ENCODE measurements at regions not wholly inside any gene's neighbourhood (a gene's known extent, or its start where the extent isn't known, plus 50 kb on each side); places are given as distances from the start of the nearest gene placed in this dataset.

DNA sequence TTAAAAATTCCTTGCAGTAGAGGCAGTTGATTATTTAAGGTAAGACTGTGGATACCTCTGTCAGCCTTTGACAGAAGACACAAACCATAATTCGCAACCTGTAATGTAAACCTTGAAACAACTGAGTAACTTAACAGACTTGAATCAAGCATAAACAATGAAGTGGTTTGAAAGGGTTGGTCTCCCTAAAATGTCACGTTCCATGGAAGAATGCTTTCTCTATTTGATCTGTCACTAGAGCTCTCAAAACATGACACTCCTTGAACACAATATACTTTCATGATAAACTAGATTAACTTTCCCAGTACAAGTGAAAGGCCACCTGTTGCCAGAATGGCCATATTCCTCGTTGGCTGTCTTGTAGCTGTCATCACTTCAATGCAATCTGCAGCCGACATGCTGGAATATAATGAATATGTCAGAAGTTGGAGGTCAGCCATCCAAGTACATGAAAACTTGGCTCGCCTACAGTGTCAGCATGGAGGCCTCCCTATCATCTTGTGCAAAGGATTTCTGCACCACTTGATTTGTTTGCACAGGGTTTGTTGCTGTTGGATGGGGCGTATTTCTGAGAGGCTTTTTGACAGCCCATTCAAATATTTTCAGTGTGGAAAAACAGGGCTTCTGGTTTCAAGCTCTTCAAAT is 228.0 kb downstream of the TLE4 start:
- Histone ChIP-seq H3K36me3 (ENCODE audit: control insufficient read depth, insufficient read depth, low read length) (no peaks in the 10 kb centered on the region), H3K27me3 (ENCODE audit: control insufficient read depth, insufficient read depth, low read length) (no peaks in the 10 kb centered on the region), H3K4me3 (ENCODE audit: low read depth in 2 of 2, low read length in 2 of 2) (no peak overlapping the region), H3K9me3 (ENCODE audit: control insufficient read depth, insufficient read depth, low read depth, low read length) (no peaks in the 10 kb centered on the region), H3K4me1 (ENCODE audit: control insufficient read depth, insufficient read depth, low read length) (no peaks in the 10 kb centered on the region), H3K27ac (ENCODE audit: low read length) (no peak overlapping the region)
- ATAC-seq (no peak), DNase-seq (ENCODE audit: low read depth, low spot score) (no peak)
- in situ Hi-C loops (cut with HindIII; ENCODE audit: low pct_unique_long_range_greater_than_20kb, low sequenced_read_pairs), result no loop called here
- CTCF ChIA-PET, result interaction anchor here (0.6 kb wide), 1 partner anchor 21 kb away, joined by 3 read pairs; no protein-coding TSS in a partner anchor
- TF ChIP-seq SIN3A (IDR thresholded peaks at IDR 0.05; ENCODE audit: borderline replicate concordance, insufficient read depth, low read depth, low read length) (no peak), POLR2AphosphoS5 (IDR thresholded peaks at IDR 0.05; ENCODE audit: low read depth, low read length) (no peak), TCF7L2 (IDR thresholded peaks at IDR 0.05; ENCODE audit: low read depth, low read length) (no peak)
- TF ChIP-seq, protein P1, sequence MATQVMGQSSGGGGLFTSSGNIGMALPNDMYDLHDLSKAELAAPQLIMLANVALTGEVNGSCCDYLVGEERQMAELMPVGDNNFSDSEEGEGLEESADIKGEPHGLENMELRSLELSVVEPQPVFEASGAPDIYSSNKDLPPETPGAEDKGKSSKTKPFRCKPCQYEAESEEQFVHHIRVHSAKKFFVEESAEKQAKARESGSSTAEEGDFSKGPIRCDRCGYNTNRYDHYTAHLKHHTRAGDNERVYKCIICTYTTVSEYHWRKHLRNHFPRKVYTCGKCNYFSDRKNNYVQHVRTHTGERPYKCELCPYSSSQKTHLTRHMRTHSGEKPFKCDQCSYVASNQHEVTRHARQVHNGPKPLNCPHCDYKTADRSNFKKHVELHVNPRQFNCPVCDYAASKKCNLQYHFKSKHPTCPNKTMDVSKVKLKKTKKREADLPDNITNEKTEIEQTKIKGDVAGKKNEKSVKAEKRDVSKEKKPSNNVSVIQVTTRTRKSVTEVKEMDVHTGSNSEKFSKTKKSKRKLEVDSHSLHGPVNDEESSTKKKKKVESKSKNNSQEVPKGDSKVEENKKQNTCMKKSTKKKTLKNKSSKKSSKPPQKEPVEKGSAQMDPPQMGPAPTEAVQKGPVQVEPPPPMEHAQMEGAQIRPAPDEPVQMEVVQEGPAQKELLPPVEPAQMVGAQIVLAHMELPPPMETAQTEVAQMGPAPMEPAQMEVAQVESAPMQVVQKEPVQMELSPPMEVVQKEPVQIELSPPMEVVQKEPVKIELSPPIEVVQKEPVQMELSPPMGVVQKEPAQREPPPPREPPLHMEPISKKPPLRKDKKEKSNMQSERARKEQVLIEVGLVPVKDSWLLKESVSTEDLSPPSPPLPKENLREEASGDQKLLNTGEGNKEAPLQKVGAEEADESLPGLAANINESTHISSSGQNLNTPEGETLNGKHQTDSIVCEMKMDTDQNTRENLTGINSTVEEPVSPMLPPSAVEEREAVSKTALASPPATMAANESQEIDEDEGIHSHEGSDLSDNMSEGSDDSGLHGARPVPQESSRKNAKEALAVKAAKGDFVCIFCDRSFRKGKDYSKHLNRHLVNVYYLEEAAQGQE (IDR thresholded peaks at IDR 0.05; ENCODE audit: insufficient read depth in 1 of 2, low read depth in 2 of 2, low read length in 1 of 2), result no peak
- TF ChIP-seq, protein P2, sequence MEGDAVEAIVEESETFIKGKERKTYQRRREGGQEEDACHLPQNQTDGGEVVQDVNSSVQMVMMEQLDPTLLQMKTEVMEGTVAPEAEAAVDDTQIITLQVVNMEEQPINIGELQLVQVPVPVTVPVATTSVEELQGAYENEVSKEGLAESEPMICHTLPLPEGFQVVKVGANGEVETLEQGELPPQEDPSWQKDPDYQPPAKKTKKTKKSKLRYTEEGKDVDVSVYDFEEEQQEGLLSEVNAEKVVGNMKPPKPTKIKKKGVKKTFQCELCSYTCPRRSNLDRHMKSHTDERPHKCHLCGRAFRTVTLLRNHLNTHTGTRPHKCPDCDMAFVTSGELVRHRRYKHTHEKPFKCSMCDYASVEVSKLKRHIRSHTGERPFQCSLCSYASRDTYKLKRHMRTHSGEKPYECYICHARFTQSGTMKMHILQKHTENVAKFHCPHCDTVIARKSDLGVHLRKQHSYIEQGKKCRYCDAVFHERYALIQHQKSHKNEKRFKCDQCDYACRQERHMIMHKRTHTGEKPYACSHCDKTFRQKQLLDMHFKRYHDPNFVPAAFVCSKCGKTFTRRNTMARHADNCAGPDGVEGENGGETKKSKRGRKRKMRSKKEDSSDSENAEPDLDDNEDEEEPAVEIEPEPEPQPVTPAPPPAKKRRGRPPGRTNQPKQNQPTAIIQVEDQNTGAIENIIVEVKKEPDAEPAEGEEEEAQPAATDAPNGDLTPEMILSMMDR (IDR thresholded peaks at IDR 0.05), result no peak
- no TSS peak for BruUV-seq (replicated peaks)
- POLR2A ChIA-PET, result no interaction called here
- intact Hi-C loops (cut with micrococcal nuclease; ENCODE audit: unreplicated experiment), result no loop called here

DNA sequence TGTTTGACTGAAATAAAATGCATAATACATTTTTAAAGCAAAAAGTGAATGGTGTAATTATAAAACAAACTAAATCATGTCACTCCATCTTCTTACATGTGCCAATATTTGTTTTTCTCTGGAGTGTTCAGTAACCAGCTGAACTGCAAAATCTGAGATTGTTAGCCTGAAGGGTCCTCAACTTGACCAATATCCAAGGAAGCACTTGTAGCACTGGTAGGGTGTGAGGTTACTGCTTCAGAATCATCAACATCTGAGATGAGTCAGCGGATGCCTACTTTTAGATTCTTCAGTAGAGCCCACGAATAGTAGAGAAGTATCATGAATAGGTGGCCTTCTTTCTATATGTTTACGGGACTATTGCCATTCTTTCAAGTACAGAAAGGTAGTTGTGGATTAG is 226.7 kb downstream of the TLE4 start:
- H3K4me3 ChIP-seq (ENCODE audit: low read depth in 2 of 2, low read length in 2 of 2), result no peak overlapping the region
- no peaks in the 10 kb centered on the region for H3K27me3 ChIP-seq (ENCODE audit: control insufficient read depth, insufficient read depth, low read length)
- in situ Hi-C loops (cut with HindIII; ENCODE audit: low pct_unique_long_range_greater_than_20kb, low sequenced_read_pairs) (no loop called here), intact Hi-C loops (cut with micrococcal nuclease; ENCODE audit: unreplicated experiment) (no loop called here)
- CTCF ChIA-PET, result no interaction called here
- BruUV-seq (replicated peaks), result no TSS peak
- ATAC-seq, result no peak
- H3K4me1 ChIP-seq (ENCODE audit: control insufficient read depth, insufficient read depth, low read length), result no peaks in the 10 kb centered on the region
- DNase-seq (ENCODE audit: low read depth, low spot score), result no peak
- no peaks in the 10 kb centered on the region for H3K9me3 ChIP-seq (ENCODE audit: control insufficient read depth, insufficient read depth, low read depth, low read length)
- no peaks in the 10 kb centered on the region for H3K36me3 ChIP-seq (ENCODE audit: control insufficient read depth, insufficient read depth, low read length)
- no peak overlapping the region for H3K27ac ChIP-seq (ENCODE audit: low read length)
- TF ChIP-seq SIN3A (IDR thresholded peaks at IDR 0.05; ENCODE audit: borderline replicate concordance, insufficient read depth, low read depth, low read length) (no peak), TCF7L2 (IDR thresholded peaks at IDR 0.05; ENCODE audit: low read depth, low read length) (no peak), POLR2AphosphoS5 (IDR thresholded peaks at IDR 0.05; ENCODE audit: low read depth, low read length) (no peak)
- TF ChIP-seq, protein P2 (IDR thresholded peaks at IDR 0.05), result no peak
- TF ChIP-seq, protein P1 (IDR thresholded peaks at IDR 0.05; ENCODE audit: insufficient read depth in 1 of 2, low read depth in 2 of 2, low read length in 1 of 2), result no peak
- POLR2A ChIA-PET, result no interaction called here

Data from Panc1 (cell line).